Kidney (tissue), 13 donors: ENCODE measurements at regions not wholly inside any gene's neighbourhood (a gene's known extent, or its start where the extent isn't known, plus 50 kb on each side); places are given as distances from the start of the nearest gene placed in this dataset.

ENCODE experiments used
- DNase-seq, 5 donors: peaks; one replicate each; pipeline ENCODE4 v3.0.0-alpha.2; 2013 to 2020
- FAIRE-seq: peaks from 2 replicates; lab custom pipeline; 2012; peaks lifted over from hg19 to GRCh38; lab: Jason Lieb, UNC
- H3K27ac ChIP-seq, 2 donors: one replicate each; pipeline ENCODE4 v1.7.0; 2013; ENCODE audit warnings: low read depth in 2 of 2, low read length in 2 of 2, inconsistent platforms in 1 of 2
- H3K27me3 ChIP-seq: one replicate; pipeline ENCODE4 v1.7.1; 2013; ENCODE audit warnings: low read length, inconsistent platforms; ENCODE audit not compliant: control insufficient read depth, insufficient read depth
- H3K36me3 ChIP-seq, 3 donors: one replicate each; pipeline versions ENCODE4 v1.7.0 to v1.7.1; 2013; ENCODE audit warnings: low read length in 3 of 3, control low read depth in 1 of 3, inconsistent platforms in 1 of 3; ENCODE audit not compliant: insufficient read depth in 3 of 3, control insufficient read depth in 2 of 3
- H3K4me1 ChIP-seq, 3 donors: one replicate each; pipeline versions ENCODE4 v1.7.0 to v1.7.1; 2013; ENCODE audit warnings: low read length in 3 of 3, inconsistent platforms in 1 of 3, low read depth in 1 of 3; ENCODE audit not compliant: control insufficient read depth in 2 of 3, insufficient read depth in 2 of 3
- H3K4me3 ChIP-seq, 3 donors: one replicate each; pipeline versions ENCODE4 v1.7.0 to v1.8.1; 2013; ENCODE audit warnings: low read length in 3 of 3, control low read depth in 1 of 3, inconsistent platforms in 1 of 3
- H3K9ac ChIP-seq, 3 donors: one replicate each; pipeline versions ENCODE4 v1.7.0 to v1.7.1; 2013; ENCODE audit warnings: low read length in 3 of 3, control low read depth in 1 of 3, inconsistent platforms in 1 of 3
- H3K9me3 ChIP-seq, 3 donors: one replicate each; pipeline versions ENCODE4 v1.7.0 to v1.7.1; 2013; ENCODE audit warnings: low read length in 3 of 3, control low read depth in 1 of 3, inconsistent platforms in 1 of 3; ENCODE audit not compliant: control insufficient read depth in 2 of 3, insufficient read depth in 1 of 3
- intact Hi-C: fragments of 100-400 bp; cut with DNase I; formaldehyde crosslinking; loops from one replicate; pipeline ENCODE4 v1.11.1; 2022
- TF ChIP-seq, protein P1 (sequence below): IDR thresholded peaks from 3 replicates; pipeline ENCODE4 v1.5.1; 2012; ENCODE audit warnings: mild to moderate bottlenecking, moderate library complexity, borderline replicate concordance; ENCODE audit not compliant: insufficient read depth; ENCODE audit errors: extremely low read depth
- donor health status: control.
- donor health status: control.
- donor health status: control.
- donor health status: control.
- donor health status: control.
- donor health status: DM: yes; HTN: yes; CAD: no.
- donor health status: Normal renal cell carcinoma (clear cell type).

DNA sequence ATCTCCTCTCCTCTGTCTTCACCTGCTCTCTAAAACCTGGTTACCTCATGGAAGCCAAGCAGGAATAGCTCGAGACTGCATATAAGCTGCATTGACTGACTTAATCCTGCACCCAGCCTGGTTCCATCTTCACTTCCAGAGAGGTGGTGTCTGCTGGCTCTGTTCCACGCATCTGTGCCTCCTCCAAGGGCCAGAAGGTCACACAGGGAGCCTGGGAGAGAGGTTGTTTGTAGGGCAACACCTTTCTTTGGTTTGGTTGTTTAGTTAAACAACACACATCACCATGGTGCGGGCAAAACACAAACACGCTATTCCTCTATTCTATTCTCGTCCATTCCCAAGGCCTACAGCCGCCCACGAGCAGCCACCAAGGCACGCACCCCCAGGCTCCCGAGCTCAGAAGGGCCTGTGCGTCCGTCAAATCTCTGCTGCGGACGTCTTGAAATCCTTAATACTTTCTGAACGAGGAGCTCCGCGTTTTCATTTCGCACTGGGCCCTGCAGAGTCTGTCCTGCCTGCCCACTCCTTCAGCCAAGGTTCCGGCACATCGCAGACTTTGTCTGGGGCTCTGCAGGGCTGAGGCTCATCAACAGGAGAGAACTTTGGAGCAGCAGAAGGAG, 116.2 kb downstream of the RIPK4 start:
- Histone ChIP-seq H3K27ac (no peak overlapping the region), H3K4me1 (peaks cover 0 to 15% (median 0%) of the 10 kb centered on the region in 3 donors), H3K27me3 (no peaks in the 10 kb centered on the region), H3K4me3 (no peak overlapping the region), H3K9ac (no peak overlapping the region), H3K36me3 (no peaks in the 10 kb centered on the region), H3K9me3 (no peaks in the 10 kb centered on the region)
- peak in 1 of 5 donors; percentile 21 for DNase-seq
- TF ChIP-seq, protein P1, sequence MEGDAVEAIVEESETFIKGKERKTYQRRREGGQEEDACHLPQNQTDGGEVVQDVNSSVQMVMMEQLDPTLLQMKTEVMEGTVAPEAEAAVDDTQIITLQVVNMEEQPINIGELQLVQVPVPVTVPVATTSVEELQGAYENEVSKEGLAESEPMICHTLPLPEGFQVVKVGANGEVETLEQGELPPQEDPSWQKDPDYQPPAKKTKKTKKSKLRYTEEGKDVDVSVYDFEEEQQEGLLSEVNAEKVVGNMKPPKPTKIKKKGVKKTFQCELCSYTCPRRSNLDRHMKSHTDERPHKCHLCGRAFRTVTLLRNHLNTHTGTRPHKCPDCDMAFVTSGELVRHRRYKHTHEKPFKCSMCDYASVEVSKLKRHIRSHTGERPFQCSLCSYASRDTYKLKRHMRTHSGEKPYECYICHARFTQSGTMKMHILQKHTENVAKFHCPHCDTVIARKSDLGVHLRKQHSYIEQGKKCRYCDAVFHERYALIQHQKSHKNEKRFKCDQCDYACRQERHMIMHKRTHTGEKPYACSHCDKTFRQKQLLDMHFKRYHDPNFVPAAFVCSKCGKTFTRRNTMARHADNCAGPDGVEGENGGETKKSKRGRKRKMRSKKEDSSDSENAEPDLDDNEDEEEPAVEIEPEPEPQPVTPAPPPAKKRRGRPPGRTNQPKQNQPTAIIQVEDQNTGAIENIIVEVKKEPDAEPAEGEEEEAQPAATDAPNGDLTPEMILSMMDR: no peak
- intact Hi-C loops: no loop called here
- no peak for FAIRE-seq

DNA sequence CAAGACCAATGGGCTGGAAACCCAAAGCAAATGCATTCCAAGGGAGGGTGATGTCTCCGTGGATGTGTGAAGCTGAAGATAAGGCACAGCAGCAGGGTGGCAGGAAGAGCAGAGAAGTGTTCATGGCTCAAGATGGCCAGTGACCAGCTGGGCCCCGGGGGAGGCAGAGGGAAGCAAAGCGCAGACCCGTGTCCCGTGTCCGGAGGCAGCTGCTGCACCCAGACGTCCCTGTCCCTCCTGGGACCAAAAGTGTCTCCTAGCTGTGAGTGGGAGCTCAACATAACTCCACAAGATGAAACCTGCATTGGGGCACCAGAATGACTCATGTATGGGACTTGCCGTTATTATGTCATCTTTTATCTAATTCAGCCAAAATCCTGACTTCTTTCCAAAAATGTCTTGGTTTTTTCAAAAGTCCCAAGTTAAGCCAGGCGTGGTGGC, 118.2 kb downstream of the RIPK4 start:
- H3K9me3 ChIP-seq: no peaks in the 10 kb centered on the region
- H3K4me1 ChIP-seq: peaks cover 0 to 11% (median 0%) of the 10 kb centered on the region in 3 donors
- FAIRE-seq (no peak), DNase-seq (peak in 1 of 5 donors; percentile 29)
- H3K27me3 ChIP-seq: no peaks in the 10 kb centered on the region
- H3K36me3 ChIP-seq: no peaks in the 10 kb centered on the region
- no peak overlapping the region for H3K9ac ChIP-seq
- no peak overlapping the region for H3K27ac ChIP-seq
- no peak overlapping the region for H3K4me3 ChIP-seq
- TF ChIP-seq, protein P1: no peak
- intact Hi-C loops: no loop called here

DNA sequence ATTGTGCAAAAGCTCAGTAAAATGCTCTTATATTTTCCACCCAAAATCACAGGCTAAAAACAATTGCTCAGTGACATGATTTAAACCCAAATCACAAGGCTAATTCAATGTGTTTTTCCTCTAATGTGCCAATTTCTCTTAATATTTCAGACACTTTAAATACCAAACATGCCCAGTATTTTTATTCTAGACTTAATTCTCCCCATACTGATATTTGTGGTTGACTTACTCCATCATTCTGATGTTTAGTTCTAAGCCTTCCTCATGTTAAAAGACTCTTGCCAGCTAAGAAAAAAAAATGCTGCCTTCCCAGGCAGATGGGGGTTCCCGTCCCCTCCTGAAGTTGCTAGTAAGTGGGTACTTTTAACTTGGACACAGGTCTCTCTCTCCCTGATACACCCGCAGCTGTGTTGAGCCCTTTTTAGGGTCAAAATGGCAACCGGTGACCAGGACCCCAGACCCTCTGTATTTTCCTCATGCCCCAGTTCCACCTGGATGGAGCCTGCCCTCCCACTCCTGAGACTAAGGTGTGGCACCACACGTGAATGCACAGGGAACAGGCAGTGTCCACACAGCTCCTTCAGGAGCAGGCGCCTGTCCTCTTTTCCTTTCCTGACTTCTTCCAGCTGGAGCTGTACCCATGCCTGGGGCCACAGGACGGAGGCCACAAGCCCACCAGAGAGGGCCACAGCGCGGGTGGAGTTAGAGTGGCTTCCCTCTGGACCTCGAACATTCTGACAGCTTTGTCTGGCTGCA, 118.9 kb downstream of the RIPK4 start:
- Histone ChIP-seq H3K4me3 (no peak overlapping the region), H3K9me3 (no peaks in the 10 kb centered on the region), H3K4me1 (peaks cover 0 to 10% (median 0%) of the 10 kb centered on the region in 3 donors), H3K36me3 (no peaks in the 10 kb centered on the region), H3K9ac (no peak overlapping the region), H3K27me3 (no peaks in the 10 kb centered on the region), H3K27ac (no peak overlapping the region)
- DNase-seq: no peak
- intact Hi-C loops: no loop called here
- TF ChIP-seq, protein P1: no peak
- no peak for FAIRE-seq
